GM12878 (cell line): ENCODE measurements at regions not wholly inside any gene's neighbourhood (a gene's known extent, or its start where the extent isn't known, plus 50 kb on each side); places are given as distances from the start of the nearest gene placed in this dataset.

Experiments used
- ATAC-seq: fragments of 200-7000 bp; cut with Tn5 transposase; 3 replicates; pipeline ENCODE4 v1.9.1; 2020; ENCODE audit warnings: mild to moderate bottlenecking, moderate library complexity
- BruUV-seq: library from RNA; stranded (reverse); fragments of 400-500 nt; replicated peaks from 2 replicates; lab custom pipeline; 2021; lab: Mats Ljungman, UMichigan
- CTCF ChIA-PET: fragments of 300-600 bp; sonication (Branson Sonifier 250); formaldehyde crosslinking; extraction: SDS; loops from one replicate; lab custom pipeline; 2021; ENCODE audit warnings: inconsistent platforms; lab: Yijun Ruan, JAX
- POLR2A ChIA-PET: fragments of 350-600 bp; formaldehyde crosslinking; extraction: SDS; loops from one replicate; lab custom pipeline; 2021; ENCODE audit warnings: inconsistent platforms; lab: Charles Lee
- RAD21 ChIA-PET: fragments of 300-600 bp; sonication (Branson Sonifier 250); formaldehyde crosslinking; loops from one replicate; lab custom pipeline; 2023; ENCODE audit warnings: antibody characterized with exemption; ENCODE audit not compliant: unreplicated experiment; lab: Charles Lee
- SMC1A ChIA-PET: fragments of 300-600 bp; sonication (Branson Sonifier 250); formaldehyde crosslinking; loops from one replicate; lab custom pipeline; 2023; ENCODE audit not compliant: unreplicated experiment, uncharacterized antibody; lab: Charles Lee
- DNase-seq: peaks from one replicate; pipeline ENCODE4 v3.0.0-alpha.2; 2011; ENCODE audit warnings: low read depth, low spot score
- FAIRE-seq: peaks from 3 replicates; lab custom pipeline; 2011; peaks lifted over from hg19 to GRCh38; lab: Jason Lieb, UNC
- H2AFZ ChIP-seq: 2 replicates; pipeline ENCODE4 v1.6.0; 2011; ENCODE audit warnings: low read depth, low read length, control low read depth; ENCODE audit not compliant: control insufficient read depth
- H3K27ac ChIP-seq: 2 replicates; pipeline ENCODE4 v1.5.1; 2011; ENCODE audit warnings: control low read depth; ENCODE audit not compliant: control insufficient read depth, insufficient read depth
- H3K27me3 ChIP-seq, 2 experiments: replicated peaks in 1 of 2; 2 replicates each; pipeline versions ENCODE4 v1.6.0 to v1.6.1; 2011; ENCODE audit warnings: low read length in 1 of 2; ENCODE audit not compliant: control insufficient read depth in 2 of 2, insufficient read depth in 2 of 2
- H3K36me3 ChIP-seq, 2 experiments: 2 replicates each; pipeline ENCODE4 v1.5.1; 2011; ENCODE audit warnings: low read length in 1 of 2; ENCODE audit not compliant: control insufficient read depth in 2 of 2, insufficient read depth in 2 of 2
- H3K4me1 ChIP-seq: 2 replicates; pipeline ENCODE4 v1.6.1; 2011; ENCODE audit warnings: mild to moderate bottlenecking, low read length, moderate library complexity, mixed read lengths; ENCODE audit not compliant: control insufficient read depth, insufficient read depth
- H3K4me2 ChIP-seq: 2 replicates; pipeline ENCODE4 v1.6.0; 2011; ENCODE audit warnings: control low read depth; ENCODE audit not compliant: control insufficient read depth, insufficient read depth
- H3K4me3 ChIP-seq: fragments of 200-600 bp; sonication (generic); 2 replicates; pipeline ENCODE4 v1.5.1; 2016
- H3K79me2 ChIP-seq: 2 replicates; pipeline ENCODE4 v1.6.0; 2011; ENCODE audit warnings: low read length; ENCODE audit not compliant: control insufficient read depth, insufficient read depth
- H3K9ac ChIP-seq: 2 replicates; pipeline ENCODE4 v1.8.0; 2011; ENCODE audit warnings: low read length, control low read depth, mixed read lengths; ENCODE audit not compliant: control insufficient read depth, insufficient read depth
- H3K9me3 ChIP-seq: replicated peaks from 3 replicates; pipeline ENCODE4 v1.5.1; 2011; ENCODE audit warnings: mild to moderate bottlenecking, low read length; ENCODE audit not compliant: control insufficient read depth, insufficient read depth
- H4K20me1 ChIP-seq: 2 replicates; pipeline ENCODE4 v1.6.0; 2011; ENCODE audit not compliant: control insufficient read depth, insufficient read depth
- ATF7 ChIP-seq: fragments of 450-650 bp; IDR thresholded peaks from 2 replicates; pipeline ENCODE4 v1.6.1; 2016; ENCODE audit warnings: low read depth, mild to moderate bottlenecking
- BCL3 ChIP-seq: IDR thresholded peaks from 2 replicates; pipeline ENCODE4 v1.6.1; 2011; ENCODE audit warnings: borderline replicate concordance, low read depth, mild to moderate bottlenecking, moderate library complexity, low read length; ENCODE audit not compliant: insufficient read depth, poor library complexity, severe bottlenecking
- ELK1 ChIP-seq: IDR thresholded peaks from 2 replicates; pipeline ENCODE4 v1.6.1; 2012; ENCODE audit warnings: low read depth, low read length, improper control_type of control experiment
- GATAD2B ChIP-seq: fragments of 450-650 bp; conservative IDR thresholded peaks from 2 replicates; pipeline ENCODE4 v1.6.1; 2017; ENCODE audit warnings: low read depth, mild to moderate bottlenecking, moderate library complexity
- JUNB ChIP-seq: IDR thresholded peaks from 2 replicates; pipeline ENCODE4 v1.6.1; 2016; ENCODE audit warnings: antibody characterized with exemption, mild to moderate bottlenecking
- MYC ChIP-seq: IDR thresholded peaks from 2 replicates; pipeline ENCODE4 v1.6.1; 2011; ENCODE audit warnings: mild to moderate bottlenecking, low read length, moderate library complexity, inconsistent platforms; ENCODE audit not compliant: insufficient read depth, insufficient replicate concordance, insufficient read length, severe bottlenecking
- RAD51 ChIP-seq: fragments of 450-650 bp; IDR thresholded peaks from 2 replicates; pipeline ENCODE4 v1.6.1; 2016; ENCODE audit warnings: moderate library complexity, mild to moderate bottlenecking, inconsistent platforms
- SIX5 ChIP-seq: IDR thresholded peaks from 2 replicates; pipeline ENCODE4 v1.6.1; 2011; ENCODE audit warnings: mild to moderate bottlenecking, low read depth, low read length, moderate library complexity; ENCODE audit not compliant: severe bottlenecking
- SMAD1 ChIP-seq: fragments of 450-650 bp; IDR thresholded peaks from 2 replicates; pipeline ENCODE4 v1.6.1; 2018; ENCODE audit warnings: mild to moderate bottlenecking, low read depth; ENCODE audit not compliant: partially characterized antibody
- SREBF2 ChIP-seq: IDR thresholded peaks from 2 replicates; pipeline ENCODE4 v1.6.1; 2012; ENCODE audit warnings: mild to moderate bottlenecking, low read length
- TCF7 ChIP-seq: IDR thresholded peaks from 2 replicates; pipeline ENCODE4 v1.6.1; 2014; ENCODE audit warnings: antibody characterized with exemption, borderline replicate concordance
- YY1 ChIP-seq: IDR thresholded peaks from 2 replicates; pipeline ENCODE4 v1.6.1; 2011; ENCODE audit warnings: low read depth, mild to moderate bottlenecking, low read length
- ZNF622 ChIP-seq: fragments of 450-650 bp; IDR thresholded peaks from 2 replicates; pipeline ENCODE4 v1.6.1; 2017; ENCODE audit warnings: mild to moderate bottlenecking, inconsistent platforms
- ZZZ3 ChIP-seq: IDR thresholded peaks from 2 replicates; pipeline ENCODE4 v1.6.1; 2011; ENCODE audit warnings: low read depth; ENCODE audit not compliant: control insufficient read depth, insufficient read length
- WGBS: methylation state at CpG from one replicate; pipeline ENCODE4 v1.1.6; 2016; ENCODE audit warnings: low lambda C conversion rate; ENCODE audit not compliant: insufficient replicate concordance, insufficient coverage; ENCODE audit errors: missing lambda C conversion rate; 5-methylcytosine and 5-hydroxymethylcytosine counted together
- in situ Hi-C: fragments of 300-500 bp; cut with MboI; formaldehyde crosslinking; loops from 9 replicates; pipeline ENCODE4 v1.14.3; 2018; ENCODE audit warnings: mixed read lengths
- intact Hi-C: fragments of 100-400 bp; cut with micrococcal nuclease; formaldehyde crosslinking; loops from one replicate; pipeline ENCODE4 v1.14.2; 2022; ENCODE audit not compliant: unreplicated experiment
- TF ChIP-seq, protein P1 (sequence below): fragments of 150-350 bp; IDR thresholded peaks from 2 replicates; pipeline ENCODE4 v1.6.1; 2016; ENCODE audit warnings: low read depth, low read length
- TF ChIP-seq, protein P2 (sequence below): IDR thresholded peaks from 2 replicates; pipeline ENCODE4 v1.6.1; 2011; ENCODE audit warnings: mild to moderate bottlenecking, low read depth, low read length, moderate library complexity; ENCODE audit not compliant: insufficient replicate concordance

DNA sequence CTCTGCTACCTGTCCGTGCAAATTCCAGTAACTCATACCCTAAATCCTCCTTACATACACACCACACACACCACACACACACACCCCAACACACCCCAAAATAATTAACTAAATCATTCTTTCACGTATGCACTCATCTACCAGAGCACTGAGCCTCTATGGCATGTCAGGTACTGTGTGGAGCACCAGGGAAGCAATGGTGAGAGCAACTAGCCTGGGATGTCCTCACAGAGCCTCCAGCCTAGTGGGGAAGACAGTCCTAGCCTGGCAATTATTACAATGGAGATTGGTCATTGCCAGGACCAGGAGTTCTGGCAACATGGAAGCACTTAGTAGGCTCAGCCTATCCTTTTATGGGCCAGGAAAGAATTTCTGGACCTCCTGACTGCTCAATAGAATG, 72.7 kb upstream of the LCLAT1 start:
- RAD21 ChIA-PET: no interaction called here
- H3K27me3 ChIP-seq: no peaks in the 10 kb centered on the region
- ATAC-seq (no peak), FAIRE-seq (no peak), DNase-seq (no peak)
- H3K4me3 ChIP-seq: no peak overlapping the region
- in situ Hi-C loops (no loop called here), intact Hi-C loops (no loop called here)
- no peaks in the 10 kb centered on the region for H4K20me1 ChIP-seq
- no peak overlapping the region for H3K9ac ChIP-seq
- SMC1A ChIA-PET: interaction anchor here (1.0 kb wide), 1 partner anchor 12 kb away, joined by 4 read pairs; no protein-coding TSS in a partner anchor
- no peaks in the 10 kb centered on the region; the same call in 2 of the 3 replicates for H3K9me3 ChIP-seq
- 16% methylated on average over 2 of the region's 2 CpGs for WGBS
- CTCF ChIA-PET: no interaction called here
- no peaks in the 10 kb centered on the region for H3K79me2 ChIP-seq
- no peak overlapping the region for H3K27ac ChIP-seq
- BruUV-seq: no TSS peak
- H2AFZ ChIP-seq: no peak overlapping the region
- TF ChIP-seq SREBF2 (no peak), MYC (no peak), RAD51 (no peak), ZZZ3 (no peak), SIX5 (no peak), SMAD1 (no peak), ZNF622 (no peak), BCL3 (no peak), JUNB (no peak), YY1 (no peak), ELK1 (no peak), TCF7 (no peak), ATF7 (no peak), GATAD2B (no peak)
- TF ChIP-seq, protein P1, sequence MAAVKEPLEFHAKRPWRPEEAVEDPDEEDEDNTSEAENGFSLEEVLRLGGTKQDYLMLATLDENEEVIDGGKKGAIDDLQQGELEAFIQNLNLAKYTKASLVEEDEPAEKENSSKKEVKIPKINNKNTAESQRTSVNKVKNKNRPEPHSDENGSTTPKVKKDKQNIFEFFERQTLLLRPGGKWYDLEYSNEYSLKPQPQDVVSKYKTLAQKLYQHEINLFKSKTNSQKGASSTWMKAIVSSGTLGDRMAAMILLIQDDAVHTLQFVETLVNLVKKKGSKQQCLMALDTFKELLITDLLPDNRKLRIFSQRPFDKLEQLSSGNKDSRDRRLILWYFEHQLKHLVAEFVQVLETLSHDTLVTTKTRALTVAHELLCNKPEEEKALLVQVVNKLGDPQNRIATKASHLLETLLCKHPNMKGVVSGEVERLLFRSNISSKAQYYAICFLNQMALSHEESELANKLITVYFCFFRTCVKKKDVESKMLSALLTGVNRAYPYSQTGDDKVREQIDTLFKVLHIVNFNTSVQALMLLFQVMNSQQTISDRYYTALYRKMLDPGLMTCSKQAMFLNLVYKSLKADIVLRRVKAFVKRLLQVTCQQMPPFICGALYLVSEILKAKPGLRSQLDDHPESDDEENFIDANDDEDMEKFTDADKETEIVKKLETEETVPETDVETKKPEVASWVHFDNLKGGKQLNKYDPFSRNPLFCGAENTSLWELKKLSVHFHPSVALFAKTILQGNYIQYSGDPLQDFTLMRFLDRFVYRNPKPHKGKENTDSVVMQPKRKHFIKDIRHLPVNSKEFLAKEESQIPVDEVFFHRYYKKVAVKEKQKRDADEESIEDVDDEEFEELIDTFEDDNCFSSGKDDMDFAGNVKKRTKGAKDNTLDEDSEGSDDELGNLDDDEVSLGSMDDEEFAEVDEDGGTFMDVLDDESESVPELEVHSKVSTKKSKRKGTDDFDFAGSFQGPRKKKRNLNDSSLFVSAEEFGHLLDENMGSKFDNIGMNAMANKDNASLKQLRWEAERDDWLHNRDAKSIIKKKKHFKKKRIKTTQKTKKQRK: no peak
- TF ChIP-seq, protein P2, sequence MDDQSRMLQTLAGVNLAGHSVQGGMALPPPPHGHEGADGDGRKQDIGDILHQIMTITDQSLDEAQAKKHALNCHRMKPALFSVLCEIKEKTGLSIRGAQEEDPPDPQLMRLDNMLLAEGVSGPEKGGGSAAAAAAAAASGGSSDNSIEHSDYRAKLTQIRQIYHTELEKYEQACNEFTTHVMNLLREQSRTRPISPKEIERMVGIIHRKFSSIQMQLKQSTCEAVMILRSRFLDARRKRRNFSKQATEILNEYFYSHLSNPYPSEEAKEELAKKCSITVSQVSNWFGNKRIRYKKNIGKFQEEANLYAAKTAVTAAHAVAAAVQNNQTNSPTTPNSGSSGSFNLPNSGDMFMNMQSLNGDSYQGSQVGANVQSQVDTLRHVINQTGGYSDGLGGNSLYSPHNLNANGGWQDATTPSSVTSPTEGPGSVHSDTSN: no peak
- no peak overlapping the region for H3K4me2 ChIP-seq
- POLR2A ChIA-PET: interaction anchor here (1.0 kb wide), 1 partner anchor 62 kb away, joined by 4 read pairs; no protein-coding TSS in a partner anchor
- H3K4me1 ChIP-seq: no peaks in the 10 kb centered on the region
- no peaks in the 10 kb centered on the region for H3K36me3 ChIP-seq
